SK-N-SH (cell line): ENCODE measurements at regions not wholly inside any gene's neighbourhood (a gene's known extent, or its start where the extent isn't known, plus 50 kb on each side); places are given as distances from the start of the nearest gene placed in this dataset.

ENCODE experiments used
- CTCF ChIA-PET: fragments of 300-600, 350-600 bp; formaldehyde crosslinking; extraction: SDS; loops from one replicate; lab custom pipeline; 2021; lab: Yijun Ruan, JAX
- POLR2A ChIA-PET: fragments of 350-600 bp; sonication (Branson Sonifier 250); formaldehyde crosslinking; extraction: SDS; loops from one replicate; lab custom pipeline; 2020; ENCODE audit warnings: antibody characterized with exemption, inconsistent platforms; lab: Yijun Ruan, JAX
- DNase-seq: peaks from one replicate; pipeline ENCODE4 v3.0.0; 2012
- H2AFZ ChIP-seq: fragments of 200-600 bp; sonication (generic); 2 replicates; pipeline ENCODE4 v1.8.1; 2016; ENCODE audit warnings: antibody characterized with exemption, mild to moderate bottlenecking, low read depth
- H3F3A ChIP-seq: fragments of 200-600 bp; sonication (generic); replicated peaks from 2 replicates; pipeline ENCODE3; 2016; ENCODE audit warnings: antibody characterized with exemption, mild to moderate bottlenecking; ENCODE audit not compliant: insufficient read depth
- H3K27ac ChIP-seq, 2 experiments: fragments of 200-500 bp in 1 of 2; fragments of 200-600 bp in 1 of 2; sonication (Bioruptor generic) in 1 of 2; sonication (generic), shearing (Covaris generic) in 1 of 2; 2 replicates each; pipeline versions ENCODE4 v1.5.1 to v1.6.1; 2014 to 2016; ENCODE audit warnings: low read depth in 2 of 2, inconsistent platforms in 1 of 2, low read length in 1 of 2, mild to moderate bottlenecking in 1 of 2, mixed read lengths in 1 of 2
- H3K27me3 ChIP-seq: fragments of 200-600 bp; sonication (generic), shearing (Covaris generic); 2 replicates; pipeline ENCODE4 v1.6.1; 2016; ENCODE audit warnings: mixed run types; ENCODE audit not compliant: insufficient read depth
- H3K36me3 ChIP-seq, 2 experiments: fragments of 200-500 bp in 1 of 2; fragments of 200-600 bp in 1 of 2; sonication (Bioruptor generic) in 1 of 2; sonication (generic) in 1 of 2; replicated peaks in 1 of 2; 2 replicates each; pipeline versions ENCODE3 to v1.5.1; 2014 to 2016; ENCODE audit warnings: low read length in 1 of 2, mild to moderate bottlenecking in 1 of 2; ENCODE audit not compliant: insufficient read depth in 2 of 2, control insufficient read depth in 1 of 2
- H3K4me1 ChIP-seq, 2 experiments: fragments of 200-500 bp in 1 of 2; fragments of 200-600 bp in 1 of 2; sonication (Bioruptor generic) in 1 of 2; sonication (generic), shearing (Covaris generic) in 1 of 2; 2 replicates each; pipeline versions ENCODE4 v1.5.1 to v1.6.1; 2014 to 2016; ENCODE audit warnings: low read depth in 1 of 2, low read length in 1 of 2, mixed run types in 1 of 2; ENCODE audit not compliant: insufficient read depth in 2 of 2, control insufficient read depth in 1 of 2
- H3K4me2 ChIP-seq: fragments of 200-600 bp; sonication (generic), shearing (Covaris generic); 2 replicates; pipeline ENCODE4 v1.6.1; 2017; ENCODE audit warnings: mixed run types
- H3K4me3 ChIP-seq, 2 experiments: fragments of 200-500 bp in 1 of 2; fragments of 200-600 bp in 1 of 2; sonication (Bioruptor generic) in 1 of 2; sonication (generic), shearing (Covaris generic) in 1 of 2; 2 replicates each; pipeline versions ENCODE4 v1.5.1 to v1.8.1; 2014 to 2016; ENCODE audit warnings: low read depth in 2 of 2, inconsistent platforms in 1 of 2, low read length in 1 of 2, mild to moderate bottlenecking in 1 of 2, mixed read lengths in 1 of 2, moderate library complexity in 1 of 2
- H3K79me2 ChIP-seq: fragments of 200-600 bp; sonication (generic); 2 replicates; pipeline ENCODE4 v1.8.1; 2017; ENCODE audit warnings: mild to moderate bottlenecking; ENCODE audit not compliant: insufficient read depth
- H3K9ac ChIP-seq: fragments of 200-600 bp; sonication (generic); 2 replicates; pipeline ENCODE4 v1.6.1; 2017; ENCODE audit warnings: mixed run types
- H3K9me2 ChIP-seq: fragments of 200-600 bp; sonication (generic); 2 replicates; pipeline ENCODE4 v1.6.1; 2017; ENCODE audit warnings: mixed run types
- H3K9me3 ChIP-seq: fragments of 200-600 bp; sonication (generic); 2 replicates; pipeline ENCODE4 v1.6.1; 2017; ENCODE audit warnings: mixed run types, mild to moderate bottlenecking, moderate library complexity
- H4K20me1 ChIP-seq: fragments of 200-600 bp; sonication (generic); 2 replicates; pipeline ENCODE4 v1.6.1; 2017; ENCODE audit warnings: mild to moderate bottlenecking, mixed run types; ENCODE audit not compliant: insufficient read depth
- EZH2phosphoT487 ChIP-seq: fragments of 200-600 bp; sonication (generic); IDR thresholded peaks from 2 replicates; pipeline ENCODE4 v1.6.1; 2017; ENCODE audit warnings: low read depth, mixed run types, mild to moderate bottlenecking, antibody characterized with exemption, moderate library complexity, borderline replicate concordance
- FOSL2 ChIP-seq: IDR thresholded peaks from 2 replicates; pipeline ENCODE4 v1.4.0; 2012; ENCODE audit warnings: low read depth, mild to moderate bottlenecking, moderate library complexity, borderline replicate concordance
- GATA2 ChIP-seq: sonication (generic); formaldehyde crosslinking; IDR thresholded peaks from 2 replicates; pipeline ENCODE4 v1.5.0; 2020; ENCODE audit warnings: mild to moderate bottlenecking, missing genetic modification reagents
- JUND ChIP-seq: IDR thresholded peaks from 2 replicates; pipeline ENCODE4 v1.4.0; 2012
- MEF2A ChIP-seq: IDR thresholded peaks from 2 replicates; pipeline ENCODE4 v1.4.0; 2012; ENCODE audit warnings: low read depth, borderline replicate concordance
- MXI1 ChIP-seq: IDR thresholded peaks from 2 replicates; pipeline ENCODE4 v1.6.1; 2012; ENCODE audit warnings: mild to moderate bottlenecking, low read depth, low read length, improper control_type of control experiment
- NRF1 ChIP-seq: IDR thresholded peaks from 2 replicates; pipeline ENCODE4 v1.6.1; 2012; ENCODE audit warnings: low read depth, mild to moderate bottlenecking, low read length
- RAD21 ChIP-seq: IDR thresholded peaks from 2 replicates; pipeline ENCODE4 v1.6.1; 2012; ENCODE audit warnings: mild to moderate bottlenecking, low read length
- REST ChIP-seq: IDR thresholded peaks from 2 replicates; pipeline ENCODE4 v1.6.1; 2012; ENCODE audit warnings: mild to moderate bottlenecking, low read depth, low read length, moderate library complexity
- RFX5 ChIP-seq: IDR thresholded peaks from 2 replicates; pipeline ENCODE4 v1.6.1; 2012; ENCODE audit warnings: mild to moderate bottlenecking, improper control_type of control experiment, low read length
- RXRA ChIP-seq: IDR thresholded peaks from 2 replicates; pipeline ENCODE4 v1.4.0; 2012; ENCODE audit warnings: low read depth, mild to moderate bottlenecking, borderline replicate concordance
- SIN3A ChIP-seq: IDR thresholded peaks from 2 replicates; pipeline ENCODE4 v1.6.1; 2012; ENCODE audit warnings: low read depth, mild to moderate bottlenecking, low read length, moderate library complexity, borderline replicate concordance
- SMC3 ChIP-seq: IDR thresholded peaks from 2 replicates; pipeline ENCODE4 v1.6.1; 2012; ENCODE audit warnings: low read depth, low read length, improper control_type of control experiment
- TCF12 ChIP-seq: IDR thresholded peaks from 2 replicates; pipeline ENCODE4 v1.4.0; 2012
- TEAD4 ChIP-seq: IDR thresholded peaks from 2 replicates; pipeline ENCODE4 v1.4.0; 2012; ENCODE audit warnings: mild to moderate bottlenecking, borderline replicate concordance; ENCODE audit not compliant: insufficient read depth
- WGBS: methylation state at CpG from one replicate; pipeline ENCODE4 v1.1.6; 2017; ENCODE audit warnings: low lambda C conversion rate; 5-methylcytosine and 5-hydroxymethylcytosine counted together
- TF ChIP-seq, protein P1 (sequence below): fragments of 150-350 bp; IDR thresholded peaks from 2 replicates; pipeline ENCODE4 v1.6.1; 2016; ENCODE audit warnings: mild to moderate bottlenecking, low read depth, low read length
- TF ChIP-seq, protein P2 (sequence below): fragments of 200-600 bp; sonication (generic); IDR thresholded peaks from 2 replicates; pipeline ENCODE4 v1.6.1; 2017; ENCODE audit warnings: antibody characterized with exemption, mild to moderate bottlenecking, moderate library complexity

DNA sequence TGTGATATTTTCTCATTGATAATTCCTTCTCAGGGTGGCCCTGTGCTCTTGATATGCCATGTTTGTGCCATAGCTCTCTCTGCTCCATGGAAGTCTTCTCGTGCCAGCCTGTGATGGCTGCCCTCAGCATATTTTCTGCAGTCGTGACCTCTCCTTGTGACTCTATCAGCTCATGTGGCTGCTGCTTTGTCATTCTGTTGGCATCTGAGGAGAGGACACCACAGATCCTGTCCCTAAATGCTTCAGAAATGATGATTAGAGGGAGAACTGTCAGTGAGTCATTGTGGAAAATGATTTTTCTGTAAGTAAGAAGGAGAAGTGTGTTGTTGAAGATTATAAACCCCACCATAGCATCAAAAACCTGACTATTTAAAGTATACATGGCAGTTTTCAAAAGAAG is 286.0 kb downstream of the ADGRL2 start (continued):
- no peak for TF ChIP-seq REST
- no peak for TF ChIP-seq EZH2phosphoT487
- TF ChIP-seq SIN3A = no peak
- TF ChIP-seq RXRA = no peak
- no peak for TF ChIP-seq GATA2

- H3F3A ChIP-seq = no peaks in the 10 kb centered on the region
- CTCF ChIA-PET = no interaction called here
Observed at GRCh38 chr1:82079607-82080006, 278.9 kb downstream of the ADGRL2 start.

DNA sequence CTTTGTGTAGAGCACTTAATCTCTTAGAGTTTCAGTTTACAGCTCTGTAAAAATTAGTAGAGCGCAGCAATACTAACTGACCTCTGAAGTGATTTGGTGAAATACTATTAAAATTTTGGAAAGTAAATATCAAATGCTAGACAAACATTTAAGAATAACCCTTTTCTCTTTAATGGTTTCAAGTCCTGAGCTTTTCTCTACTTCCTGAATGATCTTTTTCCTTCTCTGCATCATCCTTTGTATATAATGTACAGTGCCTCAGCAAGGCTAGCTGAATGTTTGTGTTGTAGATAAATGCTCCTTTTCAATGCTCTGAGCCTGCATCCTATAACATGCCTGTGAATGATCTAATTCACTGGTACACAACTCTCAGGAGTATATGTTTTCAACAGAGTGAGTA is 272.9 kb downstream of the ADGRL2 start:
- POLR2A ChIA-PET = no interaction called here

More at GRCh38 chr1:82079607-82080006, 278.9 kb downstream of the ADGRL2 start:
- H3K4me1 ChIP-seq = no peaks in the 10 kb centered on the region
- H3K4me3 ChIP-seq = no peak overlapping the region
- H3K9me3 ChIP-seq = no peaks in the 10 kb centered on the region
- no peak for DNase-seq
- no peaks in the 10 kb centered on the region for H3K36me3 ChIP-seq
- H3K27ac ChIP-seq = no peak overlapping the region
- no peaks in the 10 kb centered on the region for H4K20me1 ChIP-seq
- TF ChIP-seq, protein P1, sequence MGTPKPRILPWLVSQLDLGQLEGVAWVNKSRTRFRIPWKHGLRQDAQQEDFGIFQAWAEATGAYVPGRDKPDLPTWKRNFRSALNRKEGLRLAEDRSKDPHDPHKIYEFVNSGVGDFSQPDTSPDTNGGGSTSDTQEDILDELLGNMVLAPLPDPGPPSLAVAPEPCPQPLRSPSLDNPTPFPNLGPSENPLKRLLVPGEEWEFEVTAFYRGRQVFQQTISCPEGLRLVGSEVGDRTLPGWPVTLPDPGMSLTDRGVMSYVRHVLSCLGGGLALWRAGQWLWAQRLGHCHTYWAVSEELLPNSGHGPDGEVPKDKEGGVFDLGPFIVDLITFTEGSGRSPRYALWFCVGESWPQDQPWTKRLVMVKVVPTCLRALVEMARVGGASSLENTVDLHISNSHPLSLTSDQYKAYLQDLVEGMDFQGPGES = no peak
- TF ChIP-seq MXI1 = no peak
- no peak for TF ChIP-seq RFX5
- no peak for TF ChIP-seq JUND
- no peak for TF ChIP-seq TCF12
- no peak for TF ChIP-seq RAD21
- no peak overlapping the region for H2AFZ ChIP-seq
- H3K4me2 ChIP-seq = no peak overlapping the region
- WGBS = 61% methylated on average over 1 of the region's 1 CpG
- H3K9me2 ChIP-seq = no peaks in the 10 kb centered on the region
- H3K9ac ChIP-seq = no peak overlapping the region
- no peaks in the 10 kb centered on the region for H3K27me3 ChIP-seq
- POLR2A ChIA-PET = no interaction called here
- H3K79me2 ChIP-seq = no peaks in the 10 kb centered on the region

More for the DNA sequence above, 272.9 kb downstream of the ADGRL2 start:
- H3K9ac ChIP-seq = no peak overlapping the region
- no peak overlapping the region for H3K4me3 ChIP-seq
- H3K36me3 ChIP-seq = no peaks in the 10 kb centered on the region
- H3K27me3 ChIP-seq = no peaks in the 10 kb centered on the region
- H3K27ac ChIP-seq = no peak overlapping the region
- TF ChIP-seq, protein P2, sequence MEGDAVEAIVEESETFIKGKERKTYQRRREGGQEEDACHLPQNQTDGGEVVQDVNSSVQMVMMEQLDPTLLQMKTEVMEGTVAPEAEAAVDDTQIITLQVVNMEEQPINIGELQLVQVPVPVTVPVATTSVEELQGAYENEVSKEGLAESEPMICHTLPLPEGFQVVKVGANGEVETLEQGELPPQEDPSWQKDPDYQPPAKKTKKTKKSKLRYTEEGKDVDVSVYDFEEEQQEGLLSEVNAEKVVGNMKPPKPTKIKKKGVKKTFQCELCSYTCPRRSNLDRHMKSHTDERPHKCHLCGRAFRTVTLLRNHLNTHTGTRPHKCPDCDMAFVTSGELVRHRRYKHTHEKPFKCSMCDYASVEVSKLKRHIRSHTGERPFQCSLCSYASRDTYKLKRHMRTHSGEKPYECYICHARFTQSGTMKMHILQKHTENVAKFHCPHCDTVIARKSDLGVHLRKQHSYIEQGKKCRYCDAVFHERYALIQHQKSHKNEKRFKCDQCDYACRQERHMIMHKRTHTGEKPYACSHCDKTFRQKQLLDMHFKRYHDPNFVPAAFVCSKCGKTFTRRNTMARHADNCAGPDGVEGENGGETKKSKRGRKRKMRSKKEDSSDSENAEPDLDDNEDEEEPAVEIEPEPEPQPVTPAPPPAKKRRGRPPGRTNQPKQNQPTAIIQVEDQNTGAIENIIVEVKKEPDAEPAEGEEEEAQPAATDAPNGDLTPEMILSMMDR = no peak
- TF ChIP-seq GATA2 = no peak
- TF ChIP-seq NRF1 = no peak
- TF ChIP-seq TEAD4 = no peak
- no peak for TF ChIP-seq SMC3
- TF ChIP-seq MEF2A = no peak
- TF ChIP-seq FOSL2 = no peak
- no peak overlapping the region for H3K4me2 ChIP-seq
- DNase-seq = no peak
- no peaks in the 10 kb centered on the region for H3F3A ChIP-seq
- CTCF ChIA-PET = interaction anchor here (1.2 kb wide), 1 partner anchor 9 kb away, joined by 3 read pairs; no protein-coding TSS in a partner anchor
- no peaks in the 10 kb centered on the region for H3K4me1 ChIP-seq
- H3K9me2 ChIP-seq = no peaks in the 10 kb centered on the region
- no peaks in the 10 kb centered on the region for H3K79me2 ChIP-seq
- 90% methylated on average over 1 of the region's 1 CpG for WGBS
- no peaks in the 10 kb centered on the region for H3K9me3 ChIP-seq
- H4K20me1 ChIP-seq = no peaks in the 10 kb centered on the region
- no peak overlapping the region for H2AFZ ChIP-seq
